ENCODE measurements at regions not wholly inside any gene's neighbourhood (a gene's known extent, or its start where the extent isn't known, plus 50 kb on each side); places are given as distances from the start of the nearest gene placed in this dataset.

DNA sequence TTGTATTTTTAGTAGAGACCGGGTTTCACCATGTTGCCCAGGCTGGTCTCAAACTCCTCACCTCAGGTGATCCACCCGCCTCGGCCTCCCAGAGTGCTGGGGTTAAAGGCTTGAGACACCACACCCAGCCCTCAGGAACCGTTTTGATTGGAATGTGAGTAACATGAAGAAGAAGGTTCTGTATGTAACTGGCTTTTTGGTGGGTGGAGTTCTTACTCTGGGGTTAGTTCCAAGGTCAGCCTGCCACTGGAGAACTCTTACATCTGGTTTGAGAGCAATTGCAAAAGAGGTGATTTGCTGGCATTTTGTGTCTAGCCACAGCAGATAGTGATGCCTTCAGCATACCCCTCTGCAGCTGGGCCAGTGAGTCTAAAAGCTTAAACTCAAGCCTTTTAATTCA, 457.8 kb upstream of the VSTM2A start:
- Histone ChIP-seq H3K79me2 (ENCODE audit: control insufficient read depth, insufficient read depth, low read length) (no peaks in the 10 kb centered on the region), H4K20me1 (ENCODE audit: control insufficient read depth, insufficient read depth) (no peaks in the 10 kb centered on the region), H3K4me2 (ENCODE audit: control insufficient read depth, insufficient read depth) (no peak overlapping the region), H3K4me3 (no peak overlapping the region), H3K9ac (ENCODE audit: control insufficient read depth, insufficient read depth, low read length) (no peak overlapping the region), H3K4me1 (ENCODE audit: control insufficient read depth, insufficient read depth, low read length) (no peaks in the 10 kb centered on the region), H3K27ac (ENCODE audit: control insufficient read depth, insufficient read depth) (no peak overlapping the region), H3K36me3 (ENCODE audit: control insufficient read depth in 2 of 2, insufficient read depth in 2 of 2, low read length in 1 of 2) (no peaks in the 10 kb centered on the region), H3K27me3 (replicated peaks in 1 of 2; ENCODE audit: control insufficient read depth in 2 of 2, insufficient read depth in 2 of 2, low read length in 1 of 2) (no peaks in the 10 kb centered on the region), H3K9me3 (replicated peaks; ENCODE audit: control insufficient read depth, insufficient read depth, low read length) (no peaks in the 10 kb centered on the region), H2AFZ (ENCODE audit: control insufficient read depth, low read depth, low read length) (no peak overlapping the region)
- in situ Hi-C loops (cut with MboI) (no loop called here), intact Hi-C loops (cut with micrococcal nuclease; ENCODE audit: unreplicated experiment) (no loop called here)
- WGBS (ENCODE audit: insufficient coverage, insufficient replicate concordance, low lambda C conversion rate, missing lambda C conversion rate) = 11% methylated on average over 4 of the region's 4 CpGs
- DNase-seq (ENCODE audit: low read depth, low spot score) = no peak
- no peak for FAIRE-seq
- TF ChIP-seq SMAD5 (IDR thresholded peaks at IDR 0.05; ENCODE audit: low read depth) (no peak), LARP7 (IDR thresholded peaks at IDR 0.05) (no peak), RELA (IDR thresholded peaks at IDR 0.05; ENCODE audit: borderline replicate concordance, partially characterized antibody) (no peak), MXI1 (IDR thresholded peaks at IDR 0.05; ENCODE audit: low read depth, low read length) (no peak), JUND (IDR thresholded peaks at IDR 0.05; ENCODE audit: low read depth, low read length) (no peak), CREM (IDR thresholded peaks at IDR 0.05; ENCODE audit: low read depth) (no peak), IKZF2 (IDR thresholded peaks at IDR 0.05) (no peak), BRCA1 (IDR thresholded peaks at IDR 0.05; ENCODE audit: low read depth, low read length) (no peak), CBX3 (IDR thresholded peaks at IDR 0.05; ENCODE audit: borderline replicate concordance, low read depth) (no peak), SRF (IDR thresholded peaks at IDR 0.05; ENCODE audit: low read depth in 2 of 2, low read length in 2 of 2) (no peak)
- RAD21 ChIA-PET (ENCODE audit: unreplicated experiment) = no interaction called here
- CTCF ChIA-PET = interaction anchor here (1.1 kb wide), 1 partner anchor 9 kb away, joined by 3 read pairs; no protein-coding TSS in a partner anchor
- SMC1A ChIA-PET (ENCODE audit: uncharacterized antibody, unreplicated experiment) = no interaction called here
- no peak for ATAC-seq
- POLR2A ChIA-PET = no interaction called here
- BruUV-seq (replicated peaks) = no TSS peak

DNA sequence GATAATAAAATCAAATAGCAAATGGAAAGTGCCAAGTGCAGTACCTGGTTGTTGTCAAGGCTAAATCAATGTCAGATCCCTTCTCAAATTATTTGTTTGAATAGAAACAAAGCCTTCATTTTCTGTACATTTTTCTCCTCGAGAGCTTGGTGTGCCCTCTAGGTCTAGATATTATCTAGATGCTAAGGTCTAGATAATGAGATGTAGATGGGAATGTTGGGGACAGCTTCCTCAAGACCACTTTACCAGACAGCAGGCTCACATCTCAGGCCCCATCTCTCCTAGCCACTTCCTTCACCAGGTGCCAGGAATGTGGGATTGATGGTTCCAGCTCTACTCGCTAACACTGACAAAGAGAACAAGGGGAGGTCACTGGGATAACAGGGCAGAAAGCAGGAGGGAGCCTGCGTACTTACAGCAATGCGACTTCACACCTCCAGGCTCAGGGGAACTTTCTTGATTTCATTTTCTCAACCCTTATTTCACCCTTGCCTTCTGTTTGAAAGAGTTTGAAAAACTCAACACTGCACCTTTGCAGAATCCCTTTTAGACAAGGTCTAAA, 451.4 kb upstream of the VSTM2A start:
- SMC1A ChIA-PET (ENCODE audit: uncharacterized antibody, unreplicated experiment) = interaction anchor here (0.6 kb wide), 1 partner anchor 36 kb away, joined by 3 read pairs; no protein-coding TSS in a partner anchor
- no peaks in the 10 kb centered on the region for H4K20me1 ChIP-seq (ENCODE audit: control insufficient read depth, insufficient read depth)
- no peak overlapping the region for H2AFZ ChIP-seq (ENCODE audit: control insufficient read depth, low read depth, low read length)
- no peak overlapping the region for H3K27ac ChIP-seq (ENCODE audit: control insufficient read depth, insufficient read depth)
- H3K4me3 ChIP-seq = no peak overlapping the region
- RAD21 ChIA-PET (ENCODE audit: unreplicated experiment) = no interaction called here
- intact Hi-C loops (cut with micrococcal nuclease; ENCODE audit: unreplicated experiment) = no loop called here
- 10% methylated on average over 4 of the region's 4 CpGs for WGBS (ENCODE audit: insufficient coverage, insufficient replicate concordance, low lambda C conversion rate, missing lambda C conversion rate)
- no peak; the same call in 2 of the 3 replicates for ATAC-seq
- POLR2A ChIA-PET = no interaction called here
- H3K79me2 ChIP-seq (ENCODE audit: control insufficient read depth, insufficient read depth, low read length) = no peaks in the 10 kb centered on the region
- no peaks in the 10 kb centered on the region for H3K36me3 ChIP-seq (ENCODE audit: control insufficient read depth in 2 of 2, insufficient read depth in 2 of 2, low read length in 1 of 2)
- H3K27me3 ChIP-seq (replicated peaks in 1 of 2; ENCODE audit: control insufficient read depth in 2 of 2, insufficient read depth in 2 of 2, low read length in 1 of 2) = no peaks in the 10 kb centered on the region
- BruUV-seq (replicated peaks) = no TSS peak
- H3K4me1 ChIP-seq (ENCODE audit: control insufficient read depth, insufficient read depth, low read length) = no peaks in the 10 kb centered on the region
- no peak for FAIRE-seq
- in situ Hi-C loops (cut with MboI) = no loop called here
- CTCF ChIA-PET = no interaction called here
- no peaks in the 10 kb centered on the region for H3K9me3 ChIP-seq (replicated peaks; ENCODE audit: control insufficient read depth, insufficient read depth, low read length)
- H3K4me2 ChIP-seq (ENCODE audit: control insufficient read depth, insufficient read depth) = no peak overlapping the region
- H3K9ac ChIP-seq (ENCODE audit: control insufficient read depth, insufficient read depth, low read length) = no peak overlapping the region
- no peak for DNase-seq (ENCODE audit: low read depth, low spot score)
- TF ChIP-seq FOS (IDR thresholded peaks at IDR 0.05; ENCODE audit: borderline replicate concordance, extremely low read depth, insufficient read length) (no peak), ZNF384 (IDR thresholded peaks at IDR 0.05; ENCODE audit: borderline replicate concordance, low read depth, low read length) (no peak), IKZF2 (IDR thresholded peaks at IDR 0.05) (no peak), MTA3 (IDR thresholded peaks at IDR 0.05; ENCODE audit: borderline replicate concordance, low read length) (no peak), DPF2 (IDR thresholded peaks at IDR 0.05) (no peak), PAX8 (IDR thresholded peaks at IDR 0.05) (no peak), NFYA (IDR thresholded peaks at IDR 0.05; ENCODE audit: borderline replicate concordance, low read depth, low read length) (no peak), EED (IDR thresholded peaks at IDR 0.05; ENCODE audit: low read depth) (no peak), ASH2L (IDR thresholded peaks at IDR 0.05; ENCODE audit: borderline replicate concordance, low read depth) (no peak), SIN3A (IDR thresholded peaks at IDR 0.05; ENCODE audit: low read depth, low read length) (no peak)
- TF ChIP-seq, protein P1, sequence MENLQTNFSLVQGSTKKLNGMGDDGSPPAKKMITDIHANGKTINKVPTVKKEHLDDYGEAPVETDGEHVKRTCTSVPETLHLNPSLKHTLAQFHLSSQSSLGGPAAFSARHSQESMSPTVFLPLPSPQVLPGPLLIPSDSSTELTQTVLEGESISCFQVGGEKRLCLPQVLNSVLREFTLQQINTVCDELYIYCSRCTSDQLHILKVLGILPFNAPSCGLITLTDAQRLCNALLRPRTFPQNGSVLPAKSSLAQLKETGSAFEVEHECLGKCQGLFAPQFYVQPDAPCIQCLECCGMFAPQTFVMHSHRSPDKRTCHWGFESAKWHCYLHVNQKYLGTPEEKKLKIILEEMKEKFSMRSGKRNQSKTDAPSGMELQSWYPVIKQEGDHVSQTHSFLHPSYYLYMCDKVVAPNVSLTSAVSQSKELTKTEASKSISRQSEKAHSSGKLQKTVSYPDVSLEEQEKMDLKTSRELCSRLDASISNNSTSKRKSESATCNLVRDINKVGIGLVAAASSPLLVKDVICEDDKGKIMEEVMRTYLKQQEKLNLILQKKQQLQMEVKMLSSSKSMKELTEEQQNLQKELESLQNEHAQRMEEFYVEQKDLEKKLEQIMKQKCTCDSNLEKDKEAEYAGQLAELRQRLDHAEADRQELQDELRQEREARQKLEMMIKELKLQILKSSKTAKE (IDR thresholded peaks at IDR 0.05; ENCODE audit: low read depth, poor library complexity, severe bottlenecking) = no peak

All from GM12878 (cell line).